WERI-Rb-1 (cell line): ENCODE measurements at regions not wholly inside any gene's neighbourhood (a gene's known extent, or its start where the extent isn't known, plus 50 kb on each side); places are given as distances from the start of the nearest gene placed in this dataset.

Source experiments
- DNase-seq: peaks from one replicate; pipeline ENCODE4 v3.0.0-alpha.2; 2020
- H3K27ac ChIP-seq: fragments of 250-450 bp; sonication (Bioruptor Pico); 2 replicates; pipeline ENCODE4 v1.5.1; 2020; ENCODE audit warnings: mild to moderate bottlenecking, moderate library complexity
- H3K27me3 ChIP-seq: fragments of 250-450 bp; sonication (Bioruptor Pico); 2 replicates; pipeline ENCODE4 v1.5.1; 2021; ENCODE audit warnings: mild to moderate bottlenecking, low read depth, moderate library complexity; ENCODE audit not compliant: insufficient read depth, severe bottlenecking
- H3K36me3 ChIP-seq: fragments of 250-450 bp; sonication (Bioruptor Pico); 2 replicates; pipeline ENCODE4 v1.5.1; 2020; ENCODE audit warnings: mild to moderate bottlenecking, moderate library complexity
- H3K4me3 ChIP-seq: 2 replicates; pipeline ENCODE4 v1.5.1; 2011; ENCODE audit warnings: low read depth, mild to moderate bottlenecking, control low read depth, low read length
- H3K9me3 ChIP-seq: fragments of 250-450 bp; sonication (Bioruptor Pico); 2 replicates; pipeline ENCODE4 v1.5.1; 2021; ENCODE audit warnings: mild to moderate bottlenecking, moderate library complexity; ENCODE audit not compliant: severe bottlenecking
- CTCF ChIP-seq: IDR thresholded peaks from 2 replicates; pipeline ENCODE4 v1.5.1; 2011; ENCODE audit warnings: low read depth, mild to moderate bottlenecking, control low read depth, inconsistent platforms, low read length

- Histone ChIP-seq H3K27me3 (no peaks in the 10 kb centered on the region), H3K4me3 (no peak overlapping the region), H3K36me3 (no peaks in the 10 kb centered on the region), H3K27ac (no peak overlapping the region), H3K9me3 (no peaks in the 10 kb centered on the region)
- no peak for TF ChIP-seq CTCF
- no peak for DNase-seq
Observed at GRCh38 chr9:14967450-14968321, 57.5 kb upstream of the FREM1 start.

- DNase-seq: no peak
- Histone ChIP-seq H3K27ac (no peak overlapping the region), H3K4me3 (no peak overlapping the region), H3K27me3 (no peaks in the 10 kb centered on the region), H3K9me3 (no peaks in the 10 kb centered on the region), H3K36me3 (no peaks in the 10 kb centered on the region)
- TF ChIP-seq CTCF: no peak
Observed at GRCh38 chr9:14962193-14962882, 52.1 kb upstream of the FREM1 start.

GRCh38 chr9:14961372-14962068 is 51.3 kb upstream of the FREM1 start:
- Histone ChIP-seq H3K27me3 (no peaks in the 10 kb centered on the region), H3K27ac (no peak overlapping the region), H3K36me3 (no peaks in the 10 kb centered on the region), H3K4me3 (no peak overlapping the region), H3K9me3 (no peaks in the 10 kb centered on the region)
- TF ChIP-seq CTCF: no peak
- DNase-seq: no peak

GRCh38 chr9:14960881-14961280 is 50.7 kb upstream of the FREM1 start:
- TF ChIP-seq CTCF: no peak
- Histone ChIP-seq H3K9me3 (no peaks in the 10 kb centered on the region), H3K4me3 (no peak overlapping the region), H3K36me3 (no peaks in the 10 kb centered on the region), H3K27me3 (no peaks in the 10 kb centered on the region), H3K27ac (no peak overlapping the region)
- DNase-seq: no peak
